ENCODE measurements at regions not wholly inside any gene's neighbourhood (a gene's known extent, or its start where the extent isn't known, plus 50 kb on each side); places are given as distances from the start of the nearest gene placed in this dataset.
"Not testable (repeated sequence)": the region's sequence is repeated elsewhere in the genome, so short reads cannot be mapped to it uniquely, and the experiment has no call there.

DNA sequence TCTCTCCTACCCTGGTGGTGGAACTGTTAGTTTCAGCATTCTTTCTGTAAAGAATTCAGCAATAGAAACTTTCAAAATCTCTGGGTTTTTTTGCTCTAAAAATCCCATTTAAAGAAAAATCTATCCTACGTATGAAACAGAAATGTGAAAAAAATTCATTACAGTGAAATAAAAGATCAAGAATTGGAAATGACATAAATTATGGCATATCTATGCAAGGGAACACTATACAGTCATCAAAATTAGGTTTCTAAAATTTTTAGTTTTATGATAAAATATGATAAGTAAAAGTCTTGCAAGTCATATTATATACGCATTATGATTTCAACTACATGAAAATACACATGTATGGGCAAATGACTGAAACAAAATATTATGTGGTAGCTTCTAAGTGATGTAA is 342.6 kb downstream of the CETN3 start:
- no peak for DNase-seq (ENCODE audit: low spot score)

DNA sequence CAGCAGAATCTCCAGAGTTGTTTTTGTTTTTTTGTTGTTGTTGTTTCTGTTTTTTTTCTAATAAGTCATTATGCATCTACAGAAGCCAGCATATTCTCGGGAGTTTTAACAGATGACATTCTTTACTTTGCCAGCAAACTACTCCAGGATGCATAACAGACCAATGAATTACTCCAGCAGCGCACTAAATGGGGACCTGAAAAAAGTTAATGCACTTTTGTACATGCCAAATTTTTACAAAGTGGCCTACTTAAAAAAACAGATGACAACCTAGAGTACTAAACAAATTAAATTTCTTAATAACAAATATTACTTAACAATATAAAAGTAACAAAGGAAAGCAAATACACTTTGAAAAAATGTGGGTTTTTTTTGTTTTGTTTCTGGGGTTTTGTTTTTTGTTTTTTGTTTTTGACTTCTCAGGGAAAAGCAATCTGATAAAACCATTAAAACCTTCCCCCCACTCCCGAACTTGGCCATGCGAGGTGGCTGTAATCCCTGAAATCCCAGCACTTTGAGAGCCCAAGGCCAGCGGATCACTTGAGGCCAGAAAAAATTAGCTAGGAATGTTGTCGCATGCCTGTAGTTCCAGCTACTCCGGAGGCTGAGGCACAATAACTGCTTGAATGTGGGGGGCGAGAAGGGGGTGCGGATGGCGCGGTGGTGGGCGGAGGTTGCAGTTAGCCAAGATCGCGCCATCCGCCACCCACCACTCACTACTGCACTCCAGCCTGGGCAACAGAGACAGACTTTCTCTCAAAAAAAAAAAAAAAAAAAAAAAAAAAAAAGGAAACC is 352.4 kb downstream of the CETN3 start:
- no peak for DNase-seq (ENCODE audit: low spot score)

DNA sequence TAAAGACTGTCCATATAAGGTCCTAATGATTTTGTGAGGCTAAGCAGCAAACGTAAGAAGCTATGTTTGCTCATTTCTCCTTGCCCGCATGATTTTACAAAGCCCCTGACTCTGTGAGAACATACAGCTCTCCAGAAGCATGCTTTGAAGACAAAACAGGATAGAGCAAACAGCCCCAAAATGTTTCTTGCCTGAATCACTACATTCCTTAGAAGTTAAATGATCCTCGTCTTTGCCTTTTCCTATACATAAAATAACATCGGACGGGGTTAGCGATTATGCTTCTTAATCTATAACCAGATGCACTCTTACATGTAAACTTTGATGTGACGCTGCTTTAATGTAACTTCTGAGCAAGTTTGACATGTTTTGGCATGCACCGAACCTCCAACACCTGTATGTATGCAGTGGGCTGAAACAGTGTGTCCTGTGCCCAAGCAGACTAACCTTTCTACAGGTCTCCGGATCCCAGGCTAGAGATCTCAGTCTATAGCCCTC is 353.7 kb downstream of the CETN3 start:
- DNase-seq (ENCODE audit: low spot score) = no peak

GRCh38 chr5:90054612-90055011 is 354.9 kb downstream of the CETN3 start:
- no peak for DNase-seq (ENCODE audit: low spot score)

GRCh38 chr5:90051756-90052155 is 357.8 kb downstream of the CETN3 start:
- DNase-seq (ENCODE audit: low spot score) = no peak

GRCh38 chr5:90050103-90050502 is 359.5 kb downstream of the CETN3 start:
- no peak for DNase-seq (ENCODE audit: low spot score)

GRCh38 chr5:90047113-90047512 is 362.4 kb downstream of the CETN3 start:
- DNase-seq (ENCODE audit: low spot score) = no peak

GRCh38 chr5:90040082-90040481 is 369.5 kb downstream of the CETN3 start:
- not testable (repeated sequence) for DNase-seq (ENCODE audit: low spot score)

DNA sequence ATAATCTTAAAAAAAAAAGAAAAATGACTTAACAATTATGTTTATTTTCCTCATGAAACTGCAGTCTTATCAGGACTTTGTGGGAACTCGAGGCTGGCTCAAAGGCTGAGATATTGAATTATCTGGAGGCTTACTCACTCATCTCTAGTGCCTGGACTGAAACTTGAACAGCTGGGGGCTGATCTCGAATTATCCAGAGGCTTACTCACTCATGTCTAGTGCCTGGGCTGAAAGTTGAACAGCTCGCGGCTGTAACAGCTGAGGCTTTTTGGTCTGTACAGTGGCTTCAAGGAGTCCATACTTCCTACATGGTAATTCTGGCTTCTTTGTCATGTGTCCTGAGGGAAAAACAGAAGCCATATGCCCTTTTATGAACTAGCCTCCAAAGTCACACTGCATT is 371.9 kb downstream of the CETN3 start:
- DNase-seq (ENCODE audit: low spot score) = no peak

- DNase-seq (ENCODE audit: low spot score) = no peak
Observed at GRCh38 chr5:90022711-90023053, 386.9 kb downstream of the CETN3 start.

DNA sequence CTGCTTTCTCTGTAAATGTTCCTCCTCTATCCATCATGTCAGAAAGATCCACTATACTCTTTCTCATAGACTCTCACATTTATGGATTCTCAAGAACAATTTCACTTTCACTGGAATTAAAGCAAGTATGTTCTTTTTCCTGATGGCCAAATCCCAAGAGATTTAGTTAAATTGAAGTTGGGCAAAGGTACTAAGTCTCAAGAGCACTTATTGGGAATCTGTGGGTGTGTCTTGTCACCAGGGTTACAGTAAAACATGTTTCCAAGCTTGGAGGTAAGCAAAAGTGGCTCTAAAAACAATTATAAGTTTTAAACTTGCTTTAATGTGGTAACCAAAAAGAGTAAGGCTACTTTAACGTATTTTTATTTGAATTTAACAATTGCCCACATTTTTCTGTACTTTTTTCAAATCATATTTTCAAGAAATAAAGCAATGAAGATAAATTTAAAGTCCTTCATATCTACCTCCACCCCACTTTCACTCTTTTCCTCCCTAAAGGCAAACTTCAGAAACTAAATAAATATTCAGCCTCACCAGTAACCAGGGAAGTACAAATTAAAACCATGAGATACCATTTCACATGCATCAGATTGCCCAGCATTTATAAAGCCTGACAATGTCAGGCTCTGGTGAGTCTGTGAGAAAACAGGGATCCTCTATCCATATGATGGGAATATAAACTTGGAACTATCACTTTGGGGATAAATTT is 387.4 kb downstream of the CETN3 start:
- DNase-seq (ENCODE audit: low spot score) = no peak

DNA sequence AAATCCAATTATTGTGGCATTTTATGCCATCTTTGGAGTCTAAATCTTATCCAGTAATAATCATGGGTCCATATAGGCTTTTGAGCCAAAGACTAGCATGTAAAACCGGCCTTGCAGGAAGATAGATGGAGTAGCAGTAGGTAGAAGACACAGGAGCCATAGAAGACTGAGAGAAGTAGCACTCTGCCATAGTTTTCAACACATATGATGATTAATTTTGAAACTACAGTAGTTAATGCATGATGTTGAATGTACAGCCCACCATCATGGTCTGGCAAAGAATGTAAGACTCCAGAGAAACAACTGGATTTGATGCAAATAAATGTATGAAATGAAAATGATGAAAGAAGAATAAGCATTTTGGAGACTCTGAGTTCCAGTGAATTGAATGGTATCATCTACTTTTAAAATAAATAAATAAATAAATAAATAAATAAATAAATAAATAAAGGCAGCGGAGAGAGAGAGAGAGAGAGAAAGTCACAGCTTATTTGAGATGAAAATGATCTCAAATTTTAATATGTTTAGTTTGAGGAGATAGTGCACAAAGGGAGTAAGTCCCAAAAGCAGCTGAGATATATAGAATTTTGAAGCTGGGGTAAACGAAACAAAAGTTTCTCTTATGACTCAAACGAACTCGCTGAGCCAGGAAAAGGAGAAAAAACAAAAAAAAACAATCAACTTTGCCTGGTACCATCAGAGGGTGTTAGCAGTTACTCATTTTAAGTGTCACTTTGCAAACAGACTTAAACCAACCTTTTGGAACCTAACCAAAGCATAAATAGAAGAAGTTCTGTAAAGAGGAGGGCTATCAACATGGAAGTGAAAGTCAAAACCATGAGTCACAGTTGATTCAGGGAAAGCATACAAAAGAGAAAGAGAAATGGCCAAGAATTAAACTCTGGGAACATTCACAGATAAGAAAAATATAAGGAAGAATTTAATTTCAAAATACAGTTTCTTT is 388.7 kb downstream of the CETN3 start:
- no peak for DNase-seq (ENCODE audit: low spot score)

DNA sequence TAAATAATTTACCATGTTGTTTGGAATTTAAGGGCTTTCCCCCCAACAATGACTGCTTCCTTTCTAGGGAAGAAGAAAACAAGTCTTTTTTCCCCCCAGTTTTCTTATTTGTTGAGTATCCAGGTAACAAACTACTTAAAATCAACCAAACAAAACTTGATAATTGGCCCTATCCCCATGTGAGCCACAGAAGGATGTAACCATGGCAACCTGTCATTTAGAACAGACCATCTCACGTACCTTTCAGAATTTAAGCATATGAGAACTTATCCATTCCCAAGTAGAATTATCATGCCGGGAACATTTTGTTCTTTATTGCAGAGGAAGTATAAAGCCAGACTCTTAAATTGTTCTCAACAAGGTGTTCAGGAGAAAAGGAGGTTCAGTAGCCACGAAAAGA is 392.3 kb downstream of the CETN3 start:
- no peak for DNase-seq (ENCODE audit: low spot score)

GRCh38 chr5:90015584-90016018 is 394.0 kb downstream of the CETN3 start:
- no peak for DNase-seq (ENCODE audit: low spot score)

DNA sequence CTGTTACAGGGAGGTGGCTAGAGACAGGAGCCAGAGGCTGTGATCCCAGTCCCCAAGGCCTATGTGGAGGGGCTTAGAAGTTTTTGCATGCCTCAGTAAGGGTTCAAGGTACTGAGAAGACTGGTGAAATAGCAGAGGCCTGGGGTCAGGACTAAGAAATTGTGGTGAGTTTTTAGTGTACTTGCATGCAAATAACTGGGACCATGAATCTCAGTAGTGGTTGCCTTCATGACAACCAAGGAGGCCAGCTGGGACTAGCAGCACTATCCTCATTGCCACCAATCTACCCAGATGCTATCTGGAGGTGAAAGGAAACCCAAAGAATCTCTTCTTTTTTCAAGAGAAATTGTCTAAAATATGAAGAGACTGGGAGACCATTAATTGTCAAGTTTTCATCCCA is 395.1 kb downstream of the CETN3 start:
- DNase-seq (ENCODE audit: low spot score) = no peak

- DNase-seq (ENCODE audit: low spot score) = no peak
Observed at GRCh38 chr5:90000351-90000750, 409.2 kb downstream of the CETN3 start.

- DNase-seq (ENCODE audit: low spot score) = no peak
Observed at GRCh38 chr5:89998519-89999305, 410.8 kb downstream of the CETN3 start.

DNA sequence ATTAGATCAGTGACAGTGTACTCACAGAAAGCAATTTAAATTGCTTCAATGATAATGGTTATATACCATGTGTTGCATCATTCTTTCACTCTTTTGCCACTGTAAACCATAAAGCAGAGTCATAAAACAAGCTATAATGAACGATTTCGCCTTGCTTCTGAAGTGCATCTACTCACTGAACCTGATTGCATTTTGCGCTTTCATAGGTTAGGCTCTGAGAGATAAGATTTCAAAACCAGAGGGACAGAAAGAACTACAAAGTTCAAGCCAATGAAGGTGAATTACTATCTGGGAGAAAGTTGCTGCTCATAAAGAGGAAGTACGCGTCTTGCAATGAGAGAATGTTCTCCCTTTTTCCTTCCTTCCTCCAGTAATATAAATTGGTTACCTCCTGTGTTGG is 412.7 kb downstream of the CETN3 start:
- no peak for DNase-seq (ENCODE audit: low spot score)

DNA sequence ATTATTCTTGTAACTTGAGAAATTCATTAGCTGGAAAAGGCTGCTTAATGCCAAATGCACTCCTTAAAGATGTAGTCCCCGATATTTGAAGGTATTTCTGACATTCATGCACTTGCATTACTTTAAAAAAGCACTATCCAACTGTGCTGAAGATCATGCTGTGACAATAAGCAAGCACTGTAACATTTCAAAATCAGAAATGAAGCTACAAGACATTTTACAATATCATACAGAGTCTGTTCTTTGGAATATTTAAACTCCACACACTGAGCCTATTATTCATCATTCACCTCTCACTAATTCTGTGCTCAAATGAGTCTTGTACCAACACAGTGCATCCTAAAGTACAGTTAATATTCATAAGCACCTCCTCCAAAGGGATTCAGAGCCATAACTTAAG is 413.2 kb downstream of the CETN3 start:
- DNase-seq (ENCODE audit: low spot score) = no peak

- DNase-seq (ENCODE audit: low spot score) = no peak
Observed at GRCh38 chr5:89994266-89994665, 415.3 kb downstream of the CETN3 start.

DNA sequence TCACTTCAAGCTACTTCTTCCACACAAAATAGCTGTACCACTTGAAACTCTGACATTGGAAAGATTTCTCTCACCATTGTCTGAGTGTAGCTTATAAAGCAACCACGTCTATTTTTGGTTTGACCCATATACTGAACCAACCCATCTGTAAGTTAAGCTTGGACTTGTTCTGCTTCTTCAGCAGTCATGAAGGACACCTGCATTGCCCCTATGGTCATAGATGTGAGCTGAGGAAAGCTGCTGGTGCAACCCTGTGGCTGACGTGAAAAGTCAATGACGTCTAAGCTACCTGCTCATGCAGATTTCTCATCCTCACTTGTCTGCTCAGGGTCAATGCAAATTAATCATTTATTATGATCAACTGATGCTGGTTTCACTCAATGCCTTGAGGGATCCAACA is 417.4 kb downstream of the CETN3 start:
- DNase-seq (ENCODE audit: low spot score) = no peak

GRCh38 chr5:89991592-89991991 is 418.0 kb downstream of the CETN3 start:
- no peak for DNase-seq (ENCODE audit: low spot score)
